A673 (cell line): ENCODE measurements at regions not wholly inside any gene's neighbourhood (a gene's known extent, or its start where the extent isn't known, plus 50 kb on each side); places are given as distances from the start of the nearest gene placed in this dataset.

ENCODE experiments used
- BruUV-seq: library from RNA; stranded (reverse); fragments of 400-500 nt; replicated peaks from 2 replicates; lab custom pipeline; 2021; lab: Mats Ljungman, UMichigan
- CTCF ChIA-PET: fragments of 300-600 bp; sonication (Branson Sonifier 250); formaldehyde crosslinking; loops from one replicate; lab custom pipeline; 2022; ENCODE audit warnings: antibody characterized with exemption; lab: Charles Lee
- POLR2A ChIA-PET: fragments of 300-600 bp; sonication (Branson Sonifier 250); formaldehyde crosslinking; loops from one replicate; lab custom pipeline; 2022; ENCODE audit warnings: antibody characterized with exemption; ENCODE audit not compliant: low non-redundant PET; lab: Charles Lee
- DNase-seq: peaks from one replicate; pipeline ENCODE4 v3.0.0-alpha.2; 2015; ENCODE audit warnings: low spot score
- H3K27ac ChIP-seq: fragments of 200-600 bp; sonication (generic); 2 replicates; pipeline ENCODE4 v1.5.1; 2016; ENCODE audit warnings: mixed run types, low read depth, mild to moderate bottlenecking, mixed read lengths, antibody characterized with exemption, low read length; ENCODE audit not compliant: poor library complexity, severe bottlenecking
- H3K27me3 ChIP-seq: fragments of 200-600 bp; sonication (generic); replicated peaks from 2 replicates; pipeline ENCODE4 v1.6.1; 2017; ENCODE audit warnings: mixed run types, low read depth, mild to moderate bottlenecking, mixed read lengths, antibody characterized with exemption, low read length; ENCODE audit not compliant: insufficient read depth, poor library complexity
- H3K36me3 ChIP-seq: fragments of 200-600 bp; sonication (generic); 2 replicates; pipeline ENCODE4 v1.6.1; 2016; ENCODE audit warnings: mixed run types, mild to moderate bottlenecking, mixed read lengths, antibody characterized with exemption, low read length; ENCODE audit not compliant: insufficient read depth, poor library complexity, severe bottlenecking
- H3K4me1 ChIP-seq: fragments of 200-600 bp; sonication (generic); 2 replicates; pipeline ENCODE4 v1.6.1; 2017; ENCODE audit warnings: mixed run types, mild to moderate bottlenecking, mixed read lengths, antibody characterized with exemption, low read length; ENCODE audit not compliant: insufficient read depth, poor library complexity, severe bottlenecking
- H3K4me3 ChIP-seq: fragments of 200-600 bp; sonication (generic); 2 replicates; pipeline ENCODE4 v1.5.1; 2016; ENCODE audit warnings: low read depth, mixed run types, mild to moderate bottlenecking, mixed read lengths, low read length; ENCODE audit not compliant: poor library complexity, severe bottlenecking
- H3K9me3 ChIP-seq: fragments of 200-600 bp; sonication (generic); 2 replicates; pipeline ENCODE4 v1.6.1; 2016; ENCODE audit warnings: mixed run types, low read depth, mild to moderate bottlenecking, mixed read lengths, antibody characterized with exemption, low read length; ENCODE audit not compliant: poor library complexity, severe bottlenecking
- EZH2 ChIP-seq: fragments of 200-600 bp; sonication (generic); IDR thresholded peaks from 2 replicates; pipeline ENCODE4 v1.6.1; 2017; ENCODE audit warnings: borderline replicate concordance, low read depth, mild to moderate bottlenecking, mixed read lengths, antibody characterized with exemption, low read length; ENCODE audit not compliant: poor library complexity, severe bottlenecking
- intact Hi-C: fragments of 100-400 bp; cut with micrococcal nuclease; formaldehyde crosslinking; loops from one replicate; pipeline ENCODE4 v1.10.0; 2022; ENCODE audit not compliant: unreplicated experiment
- TF ChIP-seq, protein P1 (sequence below): fragments of 300-800, 200-600 bp; sonication (generic); conservative IDR thresholded peaks from 2 replicates; pipeline ENCODE4 v1.5.1; 2017; ENCODE audit warnings: low read depth, mild to moderate bottlenecking, antibody characterized with exemption, low read length, moderate library complexity, mixed read lengths

DNA sequence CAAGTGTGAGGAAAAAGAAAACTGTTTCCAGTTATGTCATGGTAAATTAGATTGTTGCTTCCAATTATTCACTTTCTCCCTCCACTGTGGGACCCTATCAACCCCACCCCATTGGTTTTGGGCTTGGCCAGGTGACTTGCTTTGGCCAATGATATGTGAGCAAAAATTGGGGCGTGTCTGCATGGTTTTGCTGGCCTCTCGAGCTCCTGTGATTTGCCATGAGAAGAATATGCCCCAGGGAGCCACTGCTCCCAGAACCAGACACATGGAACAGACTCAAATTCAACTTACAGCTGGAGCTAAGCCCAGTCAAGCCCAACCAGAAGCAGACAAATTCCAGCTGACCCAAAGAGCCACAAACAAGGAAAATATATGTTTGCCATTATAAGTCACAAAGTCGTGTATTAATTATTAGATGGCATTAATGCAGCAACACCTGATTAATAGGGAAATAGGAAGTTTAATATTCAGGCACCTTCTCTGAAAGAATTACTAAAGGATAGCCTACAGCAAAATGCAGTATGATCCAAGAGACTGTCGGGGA lies 248.9 kb downstream of the ANAPC1 start:
- Histone ChIP-seq H3K9me3 (no peaks in the 10 kb centered on the region), H3K27ac (no peak overlapping the region), H3K27me3 (no peaks in the 10 kb centered on the region), H3K36me3 (no peaks in the 10 kb centered on the region), H3K4me1 (no peaks in the 10 kb centered on the region), H3K4me3 (no peak overlapping the region)
- TF ChIP-seq, protein P1, sequence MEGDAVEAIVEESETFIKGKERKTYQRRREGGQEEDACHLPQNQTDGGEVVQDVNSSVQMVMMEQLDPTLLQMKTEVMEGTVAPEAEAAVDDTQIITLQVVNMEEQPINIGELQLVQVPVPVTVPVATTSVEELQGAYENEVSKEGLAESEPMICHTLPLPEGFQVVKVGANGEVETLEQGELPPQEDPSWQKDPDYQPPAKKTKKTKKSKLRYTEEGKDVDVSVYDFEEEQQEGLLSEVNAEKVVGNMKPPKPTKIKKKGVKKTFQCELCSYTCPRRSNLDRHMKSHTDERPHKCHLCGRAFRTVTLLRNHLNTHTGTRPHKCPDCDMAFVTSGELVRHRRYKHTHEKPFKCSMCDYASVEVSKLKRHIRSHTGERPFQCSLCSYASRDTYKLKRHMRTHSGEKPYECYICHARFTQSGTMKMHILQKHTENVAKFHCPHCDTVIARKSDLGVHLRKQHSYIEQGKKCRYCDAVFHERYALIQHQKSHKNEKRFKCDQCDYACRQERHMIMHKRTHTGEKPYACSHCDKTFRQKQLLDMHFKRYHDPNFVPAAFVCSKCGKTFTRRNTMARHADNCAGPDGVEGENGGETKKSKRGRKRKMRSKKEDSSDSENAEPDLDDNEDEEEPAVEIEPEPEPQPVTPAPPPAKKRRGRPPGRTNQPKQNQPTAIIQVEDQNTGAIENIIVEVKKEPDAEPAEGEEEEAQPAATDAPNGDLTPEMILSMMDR = no peak
- no peak for TF ChIP-seq EZH2
- peak; percentile 72 for DNase-seq
- POLR2A ChIA-PET = no interaction called here
- intact Hi-C loops = no loop called here
- BruUV-seq = no TSS peak
- CTCF ChIA-PET = no interaction called here

GRCh38 chr2:111636905-111637304 lies 247.1 kb downstream of the ANAPC1 start:
- no TSS peak for BruUV-seq
- ChIA-PET CTCF (no interaction called here), POLR2A (no interaction called here)

DNA sequence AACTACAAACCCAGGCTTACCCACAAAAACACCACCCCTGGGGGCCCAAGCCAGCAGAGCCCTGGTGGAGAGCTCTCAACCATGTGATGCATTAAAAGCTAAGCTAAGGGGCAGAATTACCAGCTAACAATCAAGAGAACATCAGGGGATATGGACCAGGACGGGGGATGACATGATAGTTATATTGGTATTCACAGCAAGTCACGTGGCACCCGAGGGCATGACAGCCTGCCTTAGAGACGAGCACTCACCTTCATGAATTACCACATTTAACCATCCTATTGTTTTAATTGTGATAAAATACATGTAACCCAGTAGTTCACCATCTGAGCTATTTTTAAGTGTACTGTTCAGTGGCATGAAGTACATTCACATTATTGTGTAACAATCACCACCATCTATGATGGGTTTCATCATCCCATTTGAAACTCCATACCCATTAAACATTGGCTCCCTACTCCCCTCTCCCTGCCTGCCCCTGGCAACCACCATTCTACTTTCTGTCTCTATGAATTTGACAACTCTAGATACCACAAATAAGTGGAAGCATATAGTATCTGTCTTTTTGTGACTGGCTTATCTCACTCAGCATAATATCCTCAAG lies 245.6 kb downstream of the ANAPC1 start:
- Histone ChIP-seq H3K4me3 (no peak overlapping the region), H3K36me3 (no peaks in the 10 kb centered on the region), H3K27ac (no peak overlapping the region), H3K4me1 (no peaks in the 10 kb centered on the region), H3K9me3 (no peaks in the 10 kb centered on the region), H3K27me3 (no peaks in the 10 kb centered on the region)
- no peak for TF ChIP-seq EZH2
- TF ChIP-seq, protein P1 = no peak
- no peak for DNase-seq
- intact Hi-C loops = no loop called here
- no TSS peak for BruUV-seq
- ChIA-PET CTCF (no interaction called here), POLR2A (no interaction called here)

More at GRCh38 chr2:111636905-111637304, 247.1 kb downstream of the ANAPC1 start:
- H3K27me3 ChIP-seq = no peaks in the 10 kb centered on the region
- no peak overlapping the region for H3K4me3 ChIP-seq
- H3K36me3 ChIP-seq = no peaks in the 10 kb centered on the region
- no peak for TF ChIP-seq EZH2
- TF ChIP-seq, protein P1 = no peak
- no peak overlapping the region for H3K27ac ChIP-seq
- DNase-seq = no peak
- H3K4me1 ChIP-seq = no peaks in the 10 kb centered on the region
- intact Hi-C loops = no loop called here
- no peaks in the 10 kb centered on the region for H3K9me3 ChIP-seq
